CD4-positive, alpha-beta memory T cell (primary cell): ENCODE measurements at regions not wholly inside any gene's neighbourhood (a gene's known extent, or its start where the extent isn't known, plus 50 kb on each side); places are given as distances from the start of the nearest gene placed in this dataset.

Source experiments
- CTCF ChIA-PET: fragments of 350-600 bp; sonication (Branson Sonifier 250); formaldehyde crosslinking; loops from one replicate; lab custom pipeline; 2021; ENCODE audit warnings: inconsistent platforms; ENCODE audit not compliant: partially characterized antibody; lab: Charles Lee
- POLR2A ChIA-PET: fragments of 350-600 bp; sonication (Branson Sonifier 250); formaldehyde crosslinking; loops from one replicate; lab custom pipeline; 2021; ENCODE audit not compliant: partially characterized antibody; lab: Charles Lee
- DNase-seq, 5 donors: peaks; one replicate each; pipeline versions ENCODE4 v3.0.0 to v3.0.0-alpha.2; 2020 to 2022; ENCODE audit warnings: mixed read lengths in 1 of 5
- H3K27ac ChIP-seq: one replicate; pipeline ENCODE4 v1.7.0; 2013; ENCODE audit warnings: low read depth, low read length
- H3K27me3 ChIP-seq: 2 replicates; pipeline ENCODE4 v1.7.0; 2013; ENCODE audit warnings: mild to moderate bottlenecking, low read length, moderate library complexity; ENCODE audit not compliant: insufficient read depth
- H3K36me3 ChIP-seq: 2 replicates; pipeline ENCODE4 v1.7.0; 2013; ENCODE audit warnings: mild to moderate bottlenecking, low read length, moderate library complexity; ENCODE audit not compliant: insufficient read depth
- H3K4me1 ChIP-seq: 2 replicates; pipeline ENCODE4 v1.7.0; 2013; ENCODE audit warnings: mild to moderate bottlenecking, low read length, moderate library complexity; ENCODE audit not compliant: insufficient read depth
- H3K4me3 ChIP-seq, 2 donors: one replicate each; pipeline ENCODE4 v1.7.0; 2013; ENCODE audit warnings: low read length in 2 of 2, mild to moderate bottlenecking in 1 of 2
- H3K9me3 ChIP-seq, 2 donors: one replicate each; pipeline ENCODE4 v1.7.0; 2013; ENCODE audit warnings: low read length in 2 of 2, control low read depth in 1 of 2; ENCODE audit not compliant: control insufficient read depth in 1 of 2
- H3K27ac Mint-ChIP-seq, 7 donors: one replicate each; pipeline ENCODE4 v1.8.0; 2020 to 2021; ENCODE audit warnings: mixed read lengths in 7 of 7, mild to moderate bottlenecking in 6 of 7, inconsistent platforms in 3 of 7, moderate library complexity in 3 of 7
- H3K27me3 Mint-ChIP-seq, 2 donors: one replicate each; pipeline ENCODE4 v1.8.0; 2020 to 2021; ENCODE audit warnings: mixed read lengths in 2 of 2
- H3K36me3 Mint-ChIP-seq, 2 donors: one replicate each; pipeline ENCODE4 v1.8.0; 2020 to 2021; ENCODE audit warnings: mixed read lengths in 2 of 2, inconsistent platforms in 1 of 2, mild to moderate bottlenecking in 1 of 2
- H3K4me1 Mint-ChIP-seq, 4 donors: one replicate each; pipeline ENCODE4 v1.8.0; 2020 to 2021; ENCODE audit warnings: mixed read lengths in 4 of 4, mild to moderate bottlenecking in 1 of 4
- H3K4me3 Mint-ChIP-seq, 8 donors: one replicate each; pipeline ENCODE4 v1.8.0; 2020 to 2021; ENCODE audit warnings: mixed read lengths in 8 of 8, mild to moderate bottlenecking in 7 of 8, moderate library complexity in 6 of 8, inconsistent platforms in 3 of 8
- H3K9me3 Mint-ChIP-seq, 8 donors: one replicate each; pipeline ENCODE4 v1.8.0; 2020 to 2021; ENCODE audit warnings: mixed read lengths in 8 of 8, mild to moderate bottlenecking in 5 of 8, inconsistent platforms in 3 of 8, moderate library complexity in 1 of 8
- intact Hi-C: fragments of 100-400 bp; cut with micrococcal nuclease; formaldehyde crosslinking; loops from one replicate; pipeline ENCODE4 v1.15.1; 2023

- no peaks in the 10 kb centered on the region for H3K4me1 ChIP-seq
- Mint-ChIP-seq H3K27me3 (peaks cover 5 to 13% of the 10 kb centered on the region in 2 donors), H3K36me3 (no peaks in the 10 kb centered on the region), H3K9me3 (peaks cover 0 to under 1% (median 0%) of the 10 kb centered on the region in 8 donors), H3K4me3 (no peak overlapping the region), H3K4me1 (no peaks in the 10 kb centered on the region), H3K27ac (no peak overlapping the region)
- no peaks in the 10 kb centered on the region for H3K27me3 ChIP-seq
- H3K27ac ChIP-seq, result no peak overlapping the region
- H3K9me3 ChIP-seq, result no peaks in the 10 kb centered on the region
- intact Hi-C loops, result no loop called here
- ChIA-PET CTCF (no interaction called here), POLR2A (no interaction called here)
- H3K36me3 ChIP-seq, result no peaks in the 10 kb centered on the region
- H3K4me3 ChIP-seq, result no peak overlapping the region
- DNase-seq, result no peak
Measured at GRCh38 chr1:233477359-233477758, 136.5 kb upstream of the KCNK1 start.

GRCh38 chr1:233478611-233479010 lies 135.3 kb upstream of the KCNK1 start:
- H3K36me3 ChIP-seq, result no peaks in the 10 kb centered on the region
- H3K27me3 ChIP-seq, result no peaks in the 10 kb centered on the region
- no peaks in the 10 kb centered on the region for H3K4me1 Mint-ChIP-seq
- intact Hi-C loops, result no loop called here
- DNase-seq, result no peak
- H3K9me3 ChIP-seq, result no peaks in the 10 kb centered on the region
- H3K4me3 Mint-ChIP-seq, result no peak overlapping the region
- H3K4me1 ChIP-seq, result no peaks in the 10 kb centered on the region
- no peaks in the 10 kb centered on the region for H3K9me3 Mint-ChIP-seq
- POLR2A ChIA-PET, result no interaction called here
- CTCF ChIA-PET, result no interaction called here
- no peak overlapping the region for H3K27ac Mint-ChIP-seq
- no peak overlapping the region for H3K4me3 ChIP-seq
- no peak overlapping the region for H3K27ac ChIP-seq
- no peaks in the 10 kb centered on the region for H3K36me3 Mint-ChIP-seq
- H3K27me3 Mint-ChIP-seq, result peaks cover 7 to 13% of the 10 kb centered on the region in 2 donors

- DNase-seq, result no peak
- Histone ChIP-seq H3K9me3 (no peaks in the 10 kb centered on the region), H3K27me3 (no peaks in the 10 kb centered on the region), H3K4me3 (no peak overlapping the region), H3K36me3 (no peaks in the 10 kb centered on the region), H3K27ac (no peak overlapping the region), H3K4me1 (no peaks in the 10 kb centered on the region)
- no peaks in the 10 kb centered on the region for H3K36me3 Mint-ChIP-seq
- POLR2A ChIA-PET, result no interaction called here
- intact Hi-C loops, result no loop called here
- H3K27ac Mint-ChIP-seq, result no peak overlapping the region
- H3K27me3 Mint-ChIP-seq, result peaks cover 7 to 13% of the 10 kb centered on the region in 2 donors
- CTCF ChIA-PET, result no interaction called here
- no peak overlapping the region for H3K4me3 Mint-ChIP-seq
- H3K9me3 Mint-ChIP-seq, result no peaks in the 10 kb centered on the region
- no peaks in the 10 kb centered on the region for H3K4me1 Mint-ChIP-seq
Measured at GRCh38 chr1:233479110-233479890, 134.6 kb upstream of the KCNK1 start.

- Mint-ChIP-seq H3K36me3 (no peaks in the 10 kb centered on the region), H3K27ac (no peak overlapping the region), H3K4me3 (no peak overlapping the region), H3K4me1 (no peaks in the 10 kb centered on the region), H3K9me3 (no peaks in the 10 kb centered on the region), H3K27me3 (peaks cover 7 to 13% of the 10 kb centered on the region in 2 donors)
- DNase-seq, result no peak
- Histone ChIP-seq H3K36me3 (no peaks in the 10 kb centered on the region), H3K4me3 (no peak overlapping the region), H3K4me1 (no peaks in the 10 kb centered on the region), H3K27ac (no peak overlapping the region), H3K27me3 (no peaks in the 10 kb centered on the region), H3K9me3 (no peaks in the 10 kb centered on the region)
- ChIA-PET POLR2A (no interaction called here), CTCF (no interaction called here)
- intact Hi-C loops, result no loop called here
Measured at GRCh38 chr1:233480198-233480597, 133.7 kb upstream of the KCNK1 start.

GRCh38 chr1:233482388-233482787 lies 131.5 kb upstream of the KCNK1 start:
- intact Hi-C loops, result no loop called here
- H3K4me3 ChIP-seq, result no peak overlapping the region
- no peak overlapping the region for H3K27ac Mint-ChIP-seq
- H3K4me3 Mint-ChIP-seq, result no peak overlapping the region
- H3K9me3 ChIP-seq, result no peaks in the 10 kb centered on the region
- no peaks in the 10 kb centered on the region for H3K4me1 ChIP-seq
- POLR2A ChIA-PET, result no interaction called here
- H3K36me3 ChIP-seq, result no peaks in the 10 kb centered on the region
- no peaks in the 10 kb centered on the region for H3K9me3 Mint-ChIP-seq
- CTCF ChIA-PET, result no interaction called here
- peaks cover 7 to 11% of the 10 kb centered on the region in 2 donors for H3K27me3 Mint-ChIP-seq
- no peak for DNase-seq
- no peak overlapping the region for H3K27ac ChIP-seq
- H3K4me1 Mint-ChIP-seq, result no peaks in the 10 kb centered on the region
- H3K27me3 ChIP-seq, result no peaks in the 10 kb centered on the region
- no peaks in the 10 kb centered on the region for H3K36me3 Mint-ChIP-seq

- H3K9me3 Mint-ChIP-seq, result peaks cover 0 to 6% (median 0%) of the 10 kb centered on the region in 8 donors
- no peak overlapping the region for H3K27ac ChIP-seq
- H3K27me3 ChIP-seq, result no peaks in the 10 kb centered on the region
- intact Hi-C loops, result no loop called here
- ChIA-PET CTCF (no interaction called here), POLR2A (no interaction called here)
- H3K4me3 ChIP-seq, result no peak overlapping the region
- H3K4me1 ChIP-seq, result no peaks in the 10 kb centered on the region
- H3K4me1 Mint-ChIP-seq, result no peaks in the 10 kb centered on the region
- H3K36me3 ChIP-seq, result no peaks in the 10 kb centered on the region
- H3K27me3 Mint-ChIP-seq, result peaks cover 7 to 11% of the 10 kb centered on the region in 2 donors
- H3K4me3 Mint-ChIP-seq, result no peak overlapping the region
- DNase-seq, result no peak
- no peaks in the 10 kb centered on the region for H3K9me3 ChIP-seq
- no peaks in the 10 kb centered on the region for H3K36me3 Mint-ChIP-seq
- H3K27ac Mint-ChIP-seq, result no peak overlapping the region
Measured at GRCh38 chr1:233485385-233485784, 128.5 kb upstream of the KCNK1 start.

- Mint-ChIP-seq H3K9me3 (peaks cover 0 to 6% (median 0%) of the 10 kb centered on the region in 8 donors), H3K4me1 (no peaks in the 10 kb centered on the region), H3K36me3 (no peaks in the 10 kb centered on the region), H3K27me3 (peaks cover 7 to 9% of the 10 kb centered on the region in 2 donors), H3K27ac (no peak overlapping the region), H3K4me3 (no peak overlapping the region)
- H3K36me3 ChIP-seq, result no peaks in the 10 kb centered on the region
- DNase-seq, result no peak
- H3K9me3 ChIP-seq, result no peaks in the 10 kb centered on the region
- ChIA-PET POLR2A (no interaction called here), CTCF (no interaction called here)
- no peaks in the 10 kb centered on the region for H3K27me3 ChIP-seq
- intact Hi-C loops, result no loop called here
- H3K4me1 ChIP-seq, result no peaks in the 10 kb centered on the region
- no peak overlapping the region for H3K27ac ChIP-seq
- H3K4me3 ChIP-seq, result no peak overlapping the region
Measured at GRCh38 chr1:233485809-233486398, 128.0 kb upstream of the KCNK1 start.
